ENCODE measurements at regions not wholly inside any gene's neighbourhood (a gene's known extent, or its start where the extent isn't known, plus 50 kb on each side); places are given as distances from the start of the nearest gene placed in this dataset.
"Not testable (repeated sequence)": the region's sequence is repeated elsewhere in the genome, so short reads cannot be mapped to it uniquely, and the experiment has no call there.

DNA sequence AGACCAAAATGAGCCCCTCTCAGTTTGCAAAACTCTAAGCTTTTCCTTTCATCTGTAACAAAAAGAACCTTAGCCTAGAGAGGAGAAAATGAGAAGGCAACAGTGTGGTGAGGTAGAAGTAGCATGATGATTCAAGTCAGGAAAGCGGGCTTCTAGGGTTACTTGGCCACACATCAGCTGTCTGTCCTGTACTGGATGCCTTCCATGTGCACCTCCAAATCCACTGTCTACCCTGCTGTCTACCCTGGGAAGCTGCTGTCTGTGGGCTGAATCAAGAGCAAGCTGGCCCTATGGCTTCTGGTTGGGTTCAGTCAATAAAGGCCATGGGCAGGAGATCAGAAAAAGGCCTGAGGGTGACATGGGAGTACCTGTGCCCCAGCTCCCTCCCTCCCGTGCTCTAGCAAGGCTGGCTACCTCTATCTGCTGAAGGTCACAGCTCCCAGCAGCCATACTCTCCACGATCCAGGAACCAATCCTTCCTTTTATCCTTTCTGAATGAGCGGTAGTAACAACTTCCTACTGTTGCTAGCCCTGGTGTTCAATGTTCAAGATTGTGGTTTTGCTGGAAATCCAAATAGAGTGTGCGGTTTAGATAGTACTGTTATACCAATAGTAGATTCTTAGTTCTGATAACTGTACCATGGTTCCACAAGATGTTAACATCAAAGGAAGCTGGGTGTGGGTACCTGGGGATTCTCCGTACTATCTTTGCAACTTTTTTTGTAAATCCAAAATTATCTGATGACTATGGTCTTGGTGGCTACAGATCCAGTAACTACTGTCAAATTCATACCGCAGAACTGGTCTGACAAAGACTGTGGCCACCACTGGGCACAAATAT is 191.0 kb downstream of the ESM1 start:
- TF ChIP-seq, protein P1, sequence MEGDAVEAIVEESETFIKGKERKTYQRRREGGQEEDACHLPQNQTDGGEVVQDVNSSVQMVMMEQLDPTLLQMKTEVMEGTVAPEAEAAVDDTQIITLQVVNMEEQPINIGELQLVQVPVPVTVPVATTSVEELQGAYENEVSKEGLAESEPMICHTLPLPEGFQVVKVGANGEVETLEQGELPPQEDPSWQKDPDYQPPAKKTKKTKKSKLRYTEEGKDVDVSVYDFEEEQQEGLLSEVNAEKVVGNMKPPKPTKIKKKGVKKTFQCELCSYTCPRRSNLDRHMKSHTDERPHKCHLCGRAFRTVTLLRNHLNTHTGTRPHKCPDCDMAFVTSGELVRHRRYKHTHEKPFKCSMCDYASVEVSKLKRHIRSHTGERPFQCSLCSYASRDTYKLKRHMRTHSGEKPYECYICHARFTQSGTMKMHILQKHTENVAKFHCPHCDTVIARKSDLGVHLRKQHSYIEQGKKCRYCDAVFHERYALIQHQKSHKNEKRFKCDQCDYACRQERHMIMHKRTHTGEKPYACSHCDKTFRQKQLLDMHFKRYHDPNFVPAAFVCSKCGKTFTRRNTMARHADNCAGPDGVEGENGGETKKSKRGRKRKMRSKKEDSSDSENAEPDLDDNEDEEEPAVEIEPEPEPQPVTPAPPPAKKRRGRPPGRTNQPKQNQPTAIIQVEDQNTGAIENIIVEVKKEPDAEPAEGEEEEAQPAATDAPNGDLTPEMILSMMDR (IDR thresholded peaks at IDR 0.05; ENCODE audit: insufficient read depth, low read length, severe bottlenecking): no peak
- H3K4me3 ChIP-seq (ENCODE audit: low read depth, low read length): no peak overlapping the region
- no peaks in the 10 kb centered on the region for H3K36me3 ChIP-seq (ENCODE audit: control insufficient read depth, insufficient read depth, low read length)
- H3K27me3 ChIP-seq (ENCODE audit: control insufficient read depth, insufficient read depth, low read length): no peaks in the 10 kb centered on the region
- FAIRE-seq (no peak), DNase-seq (ENCODE audit: low read depth) (no peak)

DNA sequence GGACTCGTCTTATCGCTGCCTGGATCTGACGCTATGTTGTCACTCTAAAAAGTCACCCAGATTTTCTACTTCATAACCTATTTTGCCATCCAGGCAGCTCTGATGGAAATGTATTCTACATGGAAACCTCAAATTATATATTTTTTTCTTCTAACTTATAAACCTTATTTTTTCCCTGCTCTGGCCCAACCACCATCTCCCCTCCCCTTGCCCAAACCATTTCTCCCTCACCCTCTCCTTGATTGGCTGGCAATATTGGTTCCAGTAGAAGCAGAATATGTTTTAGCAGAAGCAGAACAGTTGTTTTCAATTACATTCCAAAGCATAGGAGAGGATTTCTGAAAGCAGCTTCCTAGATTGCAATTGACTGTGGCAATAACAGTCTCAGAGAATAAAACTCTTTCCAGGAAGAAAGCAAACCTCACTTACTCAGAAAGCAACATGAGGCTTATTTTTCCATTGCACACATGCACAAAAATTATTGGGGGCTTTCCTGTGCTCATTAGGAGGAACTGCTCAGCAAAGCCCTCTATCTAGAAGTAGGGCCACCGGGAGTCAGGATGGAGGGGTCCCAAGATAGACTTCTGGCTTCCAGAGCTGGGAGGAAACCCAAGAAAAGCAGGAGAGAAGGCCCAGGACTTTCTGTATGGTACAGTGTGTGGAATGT is 191.8 kb downstream of the ESM1 start:
- H3K36me3 ChIP-seq (ENCODE audit: control insufficient read depth, insufficient read depth, low read length): no peaks in the 10 kb centered on the region
- no peak overlapping the region for H3K4me3 ChIP-seq (ENCODE audit: low read depth, low read length)
- DNase-seq (ENCODE audit: low read depth): no peak
- no peak for FAIRE-seq
- TF ChIP-seq, protein P1 (IDR thresholded peaks at IDR 0.05; ENCODE audit: insufficient read depth, low read length, severe bottlenecking): no peak
- H3K27me3 ChIP-seq (ENCODE audit: control insufficient read depth, insufficient read depth, low read length): no peaks in the 10 kb centered on the region

DNA sequence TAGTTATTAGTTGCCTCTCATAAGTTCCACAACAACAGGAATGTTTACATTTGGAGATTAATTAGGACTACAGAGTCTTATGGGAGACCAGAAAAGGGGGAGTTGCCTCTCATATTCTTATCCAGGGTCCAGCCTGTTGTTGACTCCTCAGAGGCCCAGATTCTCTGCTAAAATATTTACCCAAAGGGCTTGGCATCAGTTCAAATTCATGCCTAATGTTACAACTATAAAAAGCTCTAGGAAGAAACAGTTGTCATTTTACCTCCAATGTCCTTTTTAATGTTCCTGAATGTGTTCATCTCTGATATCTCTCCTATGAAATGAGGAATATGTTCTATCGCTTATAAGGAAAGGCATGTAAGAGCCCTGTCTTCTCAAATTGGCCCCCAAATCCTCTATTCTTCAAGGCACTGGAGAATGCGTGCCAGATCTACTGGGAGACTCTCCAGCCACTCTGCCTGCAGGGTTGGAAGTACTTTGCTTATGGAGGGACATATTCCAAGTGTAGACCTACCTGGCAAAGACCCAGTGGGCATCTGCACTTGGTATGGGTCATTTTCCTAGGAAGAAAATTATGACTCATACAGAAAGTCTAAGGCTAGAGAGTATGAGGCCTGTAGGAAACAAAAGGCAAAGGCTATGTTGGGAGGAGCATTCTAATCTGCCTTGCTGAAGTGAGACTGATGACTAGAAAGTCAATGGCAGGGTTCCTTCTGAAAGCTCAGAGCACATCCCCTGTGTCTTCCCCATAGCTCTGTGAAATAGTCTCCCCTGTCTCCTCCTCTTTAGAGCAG is 192.6 kb downstream of the ESM1 start:
- FAIRE-seq (no peak), DNase-seq (ENCODE audit: low read depth) (peak; percentile 26)
- Histone ChIP-seq H3K27me3 (ENCODE audit: control insufficient read depth, insufficient read depth, low read length) (no peaks in the 10 kb centered on the region), H3K4me3 (ENCODE audit: low read depth, low read length) (no peak overlapping the region), H3K36me3 (ENCODE audit: control insufficient read depth, insufficient read depth, low read length) (no peaks in the 10 kb centered on the region)
- TF ChIP-seq, protein P1 (IDR thresholded peaks at IDR 0.05; ENCODE audit: insufficient read depth, low read length, severe bottlenecking): no peak

DNA sequence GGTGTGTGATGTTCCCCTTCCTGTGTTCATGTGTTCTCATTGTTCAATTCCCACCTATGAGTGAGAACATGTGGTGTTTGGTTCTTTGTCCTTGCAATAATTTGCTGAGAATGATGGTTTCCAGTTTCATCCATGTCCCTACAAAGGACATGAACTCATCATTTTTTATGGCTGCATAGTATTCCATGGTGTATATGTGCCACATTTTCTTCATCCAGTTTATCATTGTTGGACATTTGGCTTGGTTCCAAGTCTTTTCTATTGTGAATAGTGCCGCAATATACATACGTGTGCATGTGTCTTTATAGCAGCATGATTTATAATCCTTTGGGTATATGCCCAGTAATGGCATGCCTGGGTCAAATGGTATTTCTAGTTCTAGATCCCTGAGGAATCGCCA is 197.5 kb downstream of the ESM1 start:
- H3K36me3 ChIP-seq (ENCODE audit: control insufficient read depth, insufficient read depth, low read length); H3K27me3 ChIP-seq (ENCODE audit: control insufficient read depth, insufficient read depth, low read length); H3K4me3 ChIP-seq (ENCODE audit: low read depth, low read length); FAIRE-seq; DNase-seq (ENCODE audit: low read depth): not testable (repeated sequence)

DNA sequence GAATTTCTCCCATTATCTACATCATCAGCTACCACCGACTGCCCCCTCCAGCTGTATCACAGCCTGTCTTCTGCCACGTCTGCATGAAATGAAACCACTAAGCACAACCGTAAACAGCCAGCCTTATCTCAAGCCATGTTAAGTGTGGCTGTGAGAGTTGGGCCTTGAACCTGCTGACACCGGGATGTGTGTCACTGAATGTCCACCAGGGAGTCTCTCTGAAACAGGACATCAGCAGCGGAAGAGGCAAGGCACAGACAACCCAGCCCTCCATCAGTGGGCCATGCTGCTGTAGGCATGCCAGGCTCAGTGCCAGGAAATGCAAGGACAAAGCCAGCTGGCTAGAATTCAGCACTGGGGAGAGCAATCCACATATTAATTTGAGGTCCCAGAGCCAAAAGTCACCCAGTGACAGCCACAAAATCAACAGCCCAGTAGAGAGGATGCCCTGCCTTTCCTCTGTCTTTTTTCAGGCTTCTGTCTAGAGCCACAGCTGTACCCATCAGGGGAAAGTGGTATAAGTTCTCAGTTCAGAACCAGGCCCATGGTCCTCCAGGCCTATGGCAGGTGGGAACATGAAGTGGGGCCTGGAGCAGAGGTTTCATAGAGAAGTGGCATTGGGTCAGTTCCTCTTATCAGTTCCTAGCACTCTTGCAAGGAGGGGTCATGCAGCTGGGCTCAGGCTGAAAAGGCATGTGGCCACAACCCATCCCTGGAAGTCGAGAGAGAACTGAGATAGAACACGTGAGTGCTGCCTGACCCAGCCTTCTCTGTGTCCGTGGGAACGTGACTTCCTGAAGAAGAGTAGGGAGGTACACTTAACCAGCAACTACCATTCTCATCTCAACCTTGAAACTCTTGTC is 199.4 kb downstream of the ESM1 start:
- no peak for FAIRE-seq
- Histone ChIP-seq H3K27me3 (ENCODE audit: control insufficient read depth, insufficient read depth, low read length) (no peaks in the 10 kb centered on the region), H3K36me3 (ENCODE audit: control insufficient read depth, insufficient read depth, low read length) (no peaks in the 10 kb centered on the region), H3K4me3 (ENCODE audit: low read depth, low read length) (no peak overlapping the region)
- TF ChIP-seq, protein P1 (IDR thresholded peaks at IDR 0.05; ENCODE audit: insufficient read depth, low read length, severe bottlenecking): no peak
- no peak for DNase-seq (ENCODE audit: low read depth)

Measured in bronchial epithelial cell (primary cell).